Uterus (tissue), 2 donors: ENCODE measurements at regions not wholly inside any gene's neighbourhood (a gene's known extent, or its start where the extent isn't known, plus 50 kb on each side); places are given as distances from the start of the nearest gene placed in this dataset.

Experiments used
- CTCF ChIP-seq, 4 experiments: fragments of 200-600 bp in 2 of 4; fragments of 450-650 bp in 2 of 4; sonication (generic) in 2 of 4; IDR thresholded peaks; one replicate each; pipeline ENCODE4 v1.5.1; 2016 to 2019; ENCODE audit warnings: antibody characterized with exemption in 4 of 4, mild to moderate bottlenecking in 2 of 4, moderate library complexity in 1 of 4
- POLR2A ChIP-seq, 2 donors: fragments of 450-650 bp; IDR thresholded peaks; one replicate each; pipeline ENCODE4 v1.6.1; 2016; ENCODE audit warnings: antibody characterized with exemption in 2 of 2, mild to moderate bottlenecking in 1 of 2, moderate library complexity in 1 of 2

DNA sequence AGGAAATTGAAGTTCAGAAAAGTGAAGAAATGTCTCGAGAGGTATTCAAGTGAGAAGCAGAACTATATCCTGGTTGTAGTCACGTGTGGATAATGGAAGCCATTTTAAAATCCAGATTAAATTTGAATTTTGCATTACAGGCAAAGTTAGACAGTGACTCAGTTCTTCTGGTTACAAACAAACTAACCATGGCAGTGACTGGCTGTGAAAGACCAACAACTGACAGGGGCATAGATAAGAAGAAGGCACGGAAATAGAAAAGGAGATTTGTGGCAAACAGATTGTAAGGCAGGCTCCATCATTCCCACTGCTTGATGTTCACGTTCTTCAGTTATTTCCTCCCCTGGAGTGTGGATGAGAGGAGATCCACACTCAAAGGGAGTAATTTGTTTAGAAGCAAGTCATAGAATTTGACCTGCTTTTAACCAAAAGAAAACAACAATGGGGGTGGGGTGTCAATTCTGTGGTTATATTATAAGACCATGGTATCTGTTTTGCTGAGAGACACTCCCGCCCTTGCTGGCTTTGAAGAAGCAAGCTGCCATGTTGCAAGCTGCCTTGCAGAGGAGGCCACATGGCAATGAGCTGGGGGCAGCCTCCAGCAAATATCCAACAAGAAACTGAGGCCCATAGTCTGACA, 795.3 kb downstream of the VRK1 start:
- TF ChIP-seq CTCF (IDR thresholded peaks at IDR 0.05) (no peak), POLR2A (IDR thresholded peaks at IDR 0.05) (no peak)
